ENCODE measurements at regions not wholly inside any gene's neighbourhood (a gene's known extent, or its start where the extent isn't known, plus 50 kb on each side); places are given as distances from the start of the nearest gene placed in this dataset.

- Histone ChIP-seq H3K79me2 (ENCODE audit: control insufficient read depth, insufficient read depth, low read length) (no peaks in the 10 kb centered on the region), H3K27ac (ENCODE audit: insufficient read depth, low read length) (no peak overlapping the region), H3K9ac (ENCODE audit: insufficient read depth, low read length) (no peak overlapping the region), H3K27me3 (ENCODE audit: control insufficient read depth, insufficient read depth, low read length) (no peaks in the 10 kb centered on the region), H3K4me2 (ENCODE audit: extremely low read depth, insufficient read depth, low read length) (no peak overlapping the region), H3K36me3 (ENCODE audit: control insufficient read depth, insufficient read depth, low read length) (no peaks in the 10 kb centered on the region), H4K20me1 (ENCODE audit: control insufficient read depth, extremely low read depth, insufficient read depth, low read length) (no peaks in the 10 kb centered on the region), H3K4me3 (replicated peaks in 1 of 4; ENCODE audit: control extremely low read depth in 1 of 4, insufficient read depth in 1 of 4, low read depth in 3 of 4, low read length in 4 of 4) (no peak overlapping the region), H3K4me1 (ENCODE audit: control insufficient read depth, extremely low read depth, insufficient read depth, low read length) (peaks cover 14% of the 10 kb centered on the region), H3K9me3 (ENCODE audit: control insufficient read depth, insufficient read depth, low read depth, low read length) (no peaks in the 10 kb centered on the region), H2AFZ (ENCODE audit: low read length) (no peak overlapping the region)
- DNase-seq (ENCODE audit: low read depth in 2 of 2): peak in 1 of 2 donors; percentile 39
- TF ChIP-seq CTCF (conservative IDR thresholded peaks at IDR 0.05 in 1 of 2, IDR thresholded peaks at IDR 0.05 in 1 of 2; ENCODE audit: low read depth in 1 of 2, low read length in 2 of 2): no peak
- TF ChIP-seq EZH2 (IDR thresholded peaks at IDR 0.05; ENCODE audit: low read length, missing control alignments): no peak
Measured at GRCh38 chr1:115192200-115192767, 103.0 kb upstream of the TSPAN2 start.

DNA sequence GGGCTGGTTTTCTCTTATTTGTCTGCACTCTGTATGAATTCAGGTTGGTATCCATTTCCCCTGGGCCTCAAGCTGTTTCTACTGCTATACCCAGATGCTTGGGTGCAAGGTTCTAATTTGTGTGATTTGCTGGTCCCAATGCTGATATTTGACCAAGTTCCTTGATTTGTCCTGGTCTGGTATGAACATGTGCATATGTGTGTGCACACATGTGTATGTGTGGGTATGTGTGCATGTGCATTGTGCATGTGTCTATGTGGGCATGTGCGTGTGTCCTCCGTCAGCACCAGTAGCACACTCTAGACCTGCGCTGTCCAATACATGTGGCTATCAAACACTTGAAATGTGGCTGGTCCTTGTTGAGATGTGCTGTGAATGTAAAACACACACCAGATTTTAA, 102.4 kb upstream of the TSPAN2 start:
- Histone ChIP-seq H4K20me1 (ENCODE audit: control insufficient read depth, extremely low read depth, insufficient read depth, low read length) (no peaks in the 10 kb centered on the region), H3K79me2 (ENCODE audit: control insufficient read depth, insufficient read depth, low read length) (no peaks in the 10 kb centered on the region), H3K4me1 (ENCODE audit: control insufficient read depth, extremely low read depth, insufficient read depth, low read length) (peaks cover 14% of the 10 kb centered on the region), H2AFZ (ENCODE audit: low read length) (no peak overlapping the region), H3K9ac (ENCODE audit: insufficient read depth, low read length) (no peak overlapping the region), H3K4me2 (ENCODE audit: extremely low read depth, insufficient read depth, low read length) (no peak overlapping the region), H3K4me3 (replicated peaks in 1 of 4; ENCODE audit: control extremely low read depth in 1 of 4, insufficient read depth in 1 of 4, low read depth in 3 of 4, low read length in 4 of 4) (no peak overlapping the region), H3K9me3 (ENCODE audit: control insufficient read depth, insufficient read depth, low read depth, low read length) (no peaks in the 10 kb centered on the region), H3K36me3 (ENCODE audit: control insufficient read depth, insufficient read depth, low read length) (no peaks in the 10 kb centered on the region), H3K27me3 (ENCODE audit: control insufficient read depth, insufficient read depth, low read length) (no peaks in the 10 kb centered on the region), H3K27ac (ENCODE audit: insufficient read depth, low read length) (no peak overlapping the region)
- no peak for DNase-seq (ENCODE audit: low read depth in 2 of 2)
- no peak for TF ChIP-seq CTCF (conservative IDR thresholded peaks at IDR 0.05 in 1 of 2, IDR thresholded peaks at IDR 0.05 in 1 of 2; ENCODE audit: low read depth in 1 of 2, low read length in 2 of 2)
- TF ChIP-seq EZH2 (IDR thresholded peaks at IDR 0.05; ENCODE audit: low read length, missing control alignments): no peak

DNA sequence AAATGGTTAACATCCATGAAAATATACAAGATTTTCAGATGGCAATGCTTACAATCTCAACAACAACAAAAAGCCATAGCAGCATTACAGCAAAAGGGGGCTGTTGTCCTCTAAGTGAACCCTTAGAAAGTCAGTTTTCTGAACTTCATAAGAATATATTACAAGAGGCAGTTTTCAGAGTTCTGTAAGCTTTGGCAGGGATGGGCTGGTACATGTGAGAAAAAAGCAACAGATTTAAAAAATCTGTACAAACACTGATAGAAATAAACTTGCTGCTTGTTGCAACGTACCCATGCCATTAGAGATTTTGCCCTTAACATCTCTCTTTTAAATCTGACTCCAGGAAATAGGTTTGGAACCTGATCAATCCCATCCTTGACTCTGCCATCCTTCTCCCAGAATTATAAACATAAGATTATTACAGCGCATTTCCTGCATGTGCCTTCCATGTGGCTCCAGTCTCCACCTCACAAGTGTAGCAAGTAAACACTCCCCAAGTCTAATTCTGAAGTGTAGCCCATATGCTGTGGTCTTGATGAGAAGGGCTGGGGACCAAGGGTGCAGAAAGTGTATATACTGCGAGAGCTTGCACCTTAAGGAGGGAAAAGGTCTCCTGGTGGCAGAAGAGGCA, 101.4 kb upstream of the TSPAN2 start:
- Histone ChIP-seq H3K4me2 (ENCODE audit: extremely low read depth, insufficient read depth, low read length) (peak overlapping the region; percentile 36), H2AFZ (ENCODE audit: low read length) (no peak overlapping the region), H3K4me3 (replicated peaks in 1 of 4; ENCODE audit: control extremely low read depth in 1 of 4, insufficient read depth in 1 of 4, low read depth in 3 of 4, low read length in 4 of 4) (no peak overlapping the region), H3K27ac (ENCODE audit: insufficient read depth, low read length) (peak overlapping the region; percentile 52), H3K27me3 (ENCODE audit: control insufficient read depth, insufficient read depth, low read length) (no peaks in the 10 kb centered on the region), H3K9me3 (ENCODE audit: control insufficient read depth, insufficient read depth, low read depth, low read length) (no peaks in the 10 kb centered on the region), H3K79me2 (ENCODE audit: control insufficient read depth, insufficient read depth, low read length) (no peaks in the 10 kb centered on the region), H3K4me1 (ENCODE audit: control insufficient read depth, extremely low read depth, insufficient read depth, low read length) (peaks cover 14% of the 10 kb centered on the region), H4K20me1 (ENCODE audit: control insufficient read depth, extremely low read depth, insufficient read depth, low read length) (no peaks in the 10 kb centered on the region), H3K36me3 (ENCODE audit: control insufficient read depth, insufficient read depth, low read length) (no peaks in the 10 kb centered on the region), H3K9ac (ENCODE audit: insufficient read depth, low read length) (no peak overlapping the region)
- peak; percentile 41 to 47 for DNase-seq (ENCODE audit: low read depth in 2 of 2)
- no peak for TF ChIP-seq CTCF (conservative IDR thresholded peaks at IDR 0.05 in 1 of 2, IDR thresholded peaks at IDR 0.05 in 1 of 2; ENCODE audit: low read depth in 1 of 2, low read length in 2 of 2)
- TF ChIP-seq EZH2 (IDR thresholded peaks at IDR 0.05; ENCODE audit: low read length, missing control alignments): no peak

Data from fibroblast of lung (primary cell).